ENCODE measurements at regions not wholly inside any gene's neighbourhood (a gene's known extent, or its start where the extent isn't known, plus 50 kb on each side); places are given as distances from the start of the nearest gene placed in this dataset.

GRCh38 chr10:107831772-107832171, 667.3 kb upstream of the SORCS1 start:
- no peak for TF ChIP-seq CTCF (IDR thresholded peaks at IDR 0.05; ENCODE audit: poor library complexity)
- TF ChIP-seq EZH2 (IDR thresholded peaks at IDR 0.05; ENCODE audit: borderline replicate concordance): no peak
- TF ChIP-seq EZH2phosphoT487 (IDR thresholded peaks at IDR 0.05; ENCODE audit: low read depth, severe bottlenecking, unreplicated experiment): no peak
